T-helper 1 cell treated with Interleukin-12 subunit alpha and Interleukin-12 subunit beta and Interleukin-4 antibody, amounts not matched to agents 30 μg/mL and 1 μg/mL, for 36 hours (primary cell): ENCODE measurements at regions not wholly inside any gene's neighbourhood (a gene's known extent, or its start where the extent isn't known, plus 50 kb on each side); places are given as distances from the start of the nearest gene placed in this dataset.

Experiments
- H3K27ac Mint-ChIP-seq: one replicate; pipeline ENCODE4 v1.8.0; 2021; ENCODE audit warnings: mild to moderate bottlenecking, mixed read lengths
- H3K27me3 Mint-ChIP-seq: one replicate; pipeline ENCODE4 v1.8.0; 2021; ENCODE audit warnings: low read depth, mixed read lengths
- H3K36me3 Mint-ChIP-seq: one replicate; pipeline ENCODE4 v1.8.0; 2021; ENCODE audit warnings: low read depth, mixed read lengths
- H3K4me1 Mint-ChIP-seq: one replicate; pipeline ENCODE4 v1.8.0; 2021; ENCODE audit warnings: low read depth, mixed read lengths
- H3K4me3 Mint-ChIP-seq: one replicate; pipeline ENCODE4 v1.8.0; 2021; ENCODE audit warnings: mild to moderate bottlenecking, moderate library complexity, mixed read lengths
- H3K9me3 Mint-ChIP-seq: one replicate; pipeline ENCODE4 v1.8.0; 2021; ENCODE audit warnings: mixed read lengths

GRCh38 chr2:183359867-183360266 is 235.6 kb downstream of the NUP35 start:
- no peaks in the 10 kb centered on the region for H3K4me1 Mint-ChIP-seq
- H3K9me3 Mint-ChIP-seq: no peaks in the 10 kb centered on the region
- no peak overlapping the region for H3K27ac Mint-ChIP-seq
- no peaks in the 10 kb centered on the region for H3K27me3 Mint-ChIP-seq
- no peaks in the 10 kb centered on the region for H3K36me3 Mint-ChIP-seq
- no peak overlapping the region for H3K4me3 Mint-ChIP-seq

- Mint-ChIP-seq H3K36me3 (no peaks in the 10 kb centered on the region), H3K9me3 (peaks cover 3% of the 10 kb centered on the region), H3K27ac (no peak overlapping the region), H3K4me3 (no peak overlapping the region), H3K27me3 (no peaks in the 10 kb centered on the region), H3K4me1 (peaks cover 3% of the 10 kb centered on the region)
Measured at GRCh38 chr2:183371545-183371944, 247.3 kb downstream of the NUP35 start.

GRCh38 chr2:183375821-183376220 is 251.6 kb downstream of the NUP35 start:
- no peaks in the 10 kb centered on the region for H3K9me3 Mint-ChIP-seq
- H3K36me3 Mint-ChIP-seq: no peaks in the 10 kb centered on the region
- no peak overlapping the region for H3K27ac Mint-ChIP-seq
- no peak overlapping the region for H3K4me3 Mint-ChIP-seq
- peaks cover 3% of the 10 kb centered on the region for H3K4me1 Mint-ChIP-seq
- no peaks in the 10 kb centered on the region for H3K27me3 Mint-ChIP-seq

- Mint-ChIP-seq H3K27me3 (no peaks in the 10 kb centered on the region), H3K4me1 (no peaks in the 10 kb centered on the region), H3K36me3 (no peaks in the 10 kb centered on the region), H3K9me3 (peaks cover 10% of the 10 kb centered on the region), H3K27ac (no peak overlapping the region), H3K4me3 (no peak overlapping the region)
Measured at GRCh38 chr2:183383854-183384253, 259.6 kb downstream of the NUP35 start.

DNA sequence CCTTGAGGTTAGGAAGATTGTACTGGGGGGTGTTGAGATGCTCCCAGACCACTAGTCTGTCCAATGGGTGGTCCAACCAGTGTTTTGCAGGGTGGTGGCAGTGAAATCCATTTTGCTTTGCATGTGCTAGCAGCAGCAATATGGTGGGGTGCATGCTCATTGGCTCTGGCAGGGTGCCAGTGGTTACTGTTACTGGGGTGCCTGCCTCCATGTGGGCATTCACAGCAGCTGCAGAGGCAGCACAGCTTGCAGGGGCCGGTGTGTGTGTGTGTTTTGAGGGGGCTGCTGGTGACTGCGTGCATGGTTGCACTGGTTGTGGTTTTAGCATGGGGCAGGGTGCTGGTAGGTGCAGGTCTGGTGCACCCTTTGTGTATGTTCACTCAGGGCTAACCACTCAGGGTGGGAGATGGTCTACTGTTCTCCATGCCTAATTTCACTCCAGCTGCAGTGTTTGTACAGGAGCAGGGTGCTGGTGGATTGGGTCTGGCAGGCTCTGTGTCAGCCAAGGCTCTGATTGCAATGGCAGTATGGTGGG is 265.4 kb downstream of the NUP35 start:
- H3K4me3 Mint-ChIP-seq: no peak overlapping the region
- no peak overlapping the region for H3K27ac Mint-ChIP-seq
- H3K27me3 Mint-ChIP-seq: no peaks in the 10 kb centered on the region
- no peaks in the 10 kb centered on the region for H3K4me1 Mint-ChIP-seq
- H3K36me3 Mint-ChIP-seq: no peaks in the 10 kb centered on the region
- H3K9me3 Mint-ChIP-seq: peaks cover 24% of the 10 kb centered on the region

- H3K27ac Mint-ChIP-seq: no peak overlapping the region
- no peaks in the 10 kb centered on the region for H3K4me1 Mint-ChIP-seq
- H3K9me3 Mint-ChIP-seq: peaks cover 24% of the 10 kb centered on the region
- no peaks in the 10 kb centered on the region for H3K27me3 Mint-ChIP-seq
- H3K4me3 Mint-ChIP-seq: no peak overlapping the region
- no peaks in the 10 kb centered on the region for H3K36me3 Mint-ChIP-seq
Measured at GRCh38 chr2:183390109-183390508, 265.9 kb downstream of the NUP35 start.

DNA sequence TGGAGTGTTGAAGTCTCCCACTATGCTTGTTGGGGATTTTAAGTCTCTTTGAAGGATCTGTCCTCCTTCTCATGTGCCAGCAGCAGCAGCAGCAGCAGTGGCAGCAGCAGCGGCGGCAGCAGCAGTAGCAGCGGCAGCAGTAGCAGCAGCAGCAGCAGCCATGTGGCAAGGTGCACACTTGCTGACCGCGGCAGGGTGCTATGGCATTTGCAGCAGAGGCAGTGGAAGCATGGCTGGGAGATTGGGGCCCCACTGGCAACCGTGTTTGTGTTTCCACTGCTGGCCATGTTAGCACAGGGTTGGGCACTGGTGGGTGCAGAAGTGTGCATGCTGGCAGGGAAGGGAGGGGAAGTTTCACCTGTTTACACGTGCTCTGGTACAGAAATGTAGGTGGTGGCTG is 280.1 kb downstream of the NUP35 start:
- Mint-ChIP-seq H3K4me1 (no peaks in the 10 kb centered on the region), H3K27ac (no peak overlapping the region), H3K36me3 (no peaks in the 10 kb centered on the region), H3K9me3 (peaks cover 10% of the 10 kb centered on the region), H3K4me3 (no peak overlapping the region), H3K27me3 (no peaks in the 10 kb centered on the region)

GRCh38 chr2:183408562-183408961 is 284.3 kb downstream of the NUP35 start:
- peaks cover 8% of the 10 kb centered on the region for H3K9me3 Mint-ChIP-seq
- no peaks in the 10 kb centered on the region for H3K36me3 Mint-ChIP-seq
- H3K27me3 Mint-ChIP-seq: no peaks in the 10 kb centered on the region
- H3K27ac Mint-ChIP-seq: no peak overlapping the region
- no peaks in the 10 kb centered on the region for H3K4me1 Mint-ChIP-seq
- no peak overlapping the region for H3K4me3 Mint-ChIP-seq

DNA sequence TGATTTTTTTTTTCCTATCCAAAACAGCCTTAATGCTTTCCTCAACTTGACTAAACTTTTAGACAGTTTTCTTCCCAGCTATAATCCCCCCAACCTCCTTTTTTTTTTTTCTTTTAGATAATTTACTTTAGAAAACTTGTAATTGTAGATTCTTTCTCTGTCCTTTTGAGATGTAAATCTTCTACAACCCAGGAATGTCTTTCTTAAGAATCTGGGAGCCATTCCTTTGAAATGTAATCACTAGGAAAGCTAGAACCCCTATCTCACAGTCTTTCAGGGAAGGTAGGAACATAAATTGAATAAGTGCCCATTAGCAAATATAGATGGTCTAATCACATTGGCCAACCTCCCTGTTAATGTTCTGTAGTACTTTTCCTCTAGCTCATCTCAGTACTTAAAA is 285.4 kb downstream of the NUP35 start:
- no peak overlapping the region for H3K4me3 Mint-ChIP-seq
- H3K9me3 Mint-ChIP-seq: no peaks in the 10 kb centered on the region
- no peaks in the 10 kb centered on the region for H3K36me3 Mint-ChIP-seq
- H3K4me1 Mint-ChIP-seq: no peaks in the 10 kb centered on the region
- no peak overlapping the region for H3K27ac Mint-ChIP-seq
- no peaks in the 10 kb centered on the region for H3K27me3 Mint-ChIP-seq

DNA sequence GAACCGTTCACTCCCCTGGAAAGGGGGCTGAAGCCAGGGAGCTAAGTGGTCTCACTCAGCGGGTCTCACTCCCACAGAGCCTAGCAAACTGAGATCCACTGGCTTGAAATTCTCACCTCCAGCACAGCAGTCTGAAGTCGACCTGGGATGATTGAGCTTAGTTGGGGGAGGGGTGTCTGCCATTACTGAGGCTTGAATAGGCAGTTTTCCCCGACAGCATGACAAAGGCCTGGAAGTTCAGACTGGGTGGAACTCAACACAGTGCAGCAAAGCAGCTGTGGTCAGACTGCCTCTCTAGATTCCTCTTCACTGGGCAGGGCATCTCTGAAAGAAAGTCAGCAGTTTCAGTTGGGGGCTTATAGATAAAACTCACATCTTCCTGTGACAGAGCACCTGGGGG is 292.5 kb downstream of the NUP35 start:
- Mint-ChIP-seq H3K27ac (no peak overlapping the region), H3K36me3 (no peaks in the 10 kb centered on the region), H3K27me3 (no peaks in the 10 kb centered on the region), H3K9me3 (no peaks in the 10 kb centered on the region), H3K4me3 (no peak overlapping the region), H3K4me1 (no peaks in the 10 kb centered on the region)

- Mint-ChIP-seq H3K9me3 (peaks cover 10% of the 10 kb centered on the region), H3K27me3 (no peaks in the 10 kb centered on the region), H3K4me3 (no peak overlapping the region), H3K36me3 (no peaks in the 10 kb centered on the region), H3K4me1 (no peaks in the 10 kb centered on the region), H3K27ac (no peak overlapping the region)
Measured at GRCh38 chr2:183426825-183427224, 302.6 kb downstream of the NUP35 start.

DNA sequence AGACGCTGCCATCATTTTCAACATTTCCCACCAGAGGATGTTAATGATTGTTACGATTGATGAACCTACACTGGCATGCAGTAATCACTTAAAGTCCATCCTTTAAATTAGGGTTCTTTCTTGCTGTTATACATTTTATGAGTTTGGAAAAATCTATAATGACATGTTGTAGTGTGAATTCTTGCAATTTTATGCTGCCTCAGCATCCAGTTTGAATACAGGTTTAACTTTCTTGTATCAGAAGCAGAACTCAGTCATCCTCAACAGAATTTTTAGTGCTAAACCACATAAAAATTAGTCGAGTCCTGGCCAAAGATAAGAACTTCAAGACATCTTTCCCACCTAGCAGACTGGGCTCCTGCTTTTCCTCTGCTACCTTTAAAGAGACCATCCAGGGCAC is 303.3 kb downstream of the NUP35 start:
- peaks cover 10% of the 10 kb centered on the region for H3K9me3 Mint-ChIP-seq
- no peaks in the 10 kb centered on the region for H3K36me3 Mint-ChIP-seq
- no peak overlapping the region for H3K27ac Mint-ChIP-seq
- no peaks in the 10 kb centered on the region for H3K27me3 Mint-ChIP-seq
- H3K4me1 Mint-ChIP-seq: no peaks in the 10 kb centered on the region
- no peak overlapping the region for H3K4me3 Mint-ChIP-seq

- H3K4me1 Mint-ChIP-seq: no peaks in the 10 kb centered on the region
- no peak overlapping the region for H3K4me3 Mint-ChIP-seq
- H3K9me3 Mint-ChIP-seq: peaks cover 10% of the 10 kb centered on the region
- H3K27ac Mint-ChIP-seq: no peak overlapping the region
- H3K27me3 Mint-ChIP-seq: no peaks in the 10 kb centered on the region
- no peaks in the 10 kb centered on the region for H3K36me3 Mint-ChIP-seq
Measured at GRCh38 chr2:183428881-183429280, 304.6 kb downstream of the NUP35 start.

- Mint-ChIP-seq H3K9me3 (peaks cover 3% of the 10 kb centered on the region), H3K4me3 (no peak overlapping the region)
Measured at GRCh38 chr2:183438541-183438940, 314.3 kb downstream of the NUP35 start.

GRCh38 chr2:183455056-183455455 is 330.8 kb downstream of the NUP35 start:
- no peaks in the 10 kb centered on the region for H3K27me3 Mint-ChIP-seq
- H3K27ac Mint-ChIP-seq: no peak overlapping the region
- no peak overlapping the region for H3K4me3 Mint-ChIP-seq
- no peaks in the 10 kb centered on the region for H3K36me3 Mint-ChIP-seq
- peaks cover 16% of the 10 kb centered on the region for H3K9me3 Mint-ChIP-seq
- H3K4me1 Mint-ChIP-seq: no peaks in the 10 kb centered on the region

More at GRCh38 chr2:183438541-183438940, 314.3 kb downstream of the NUP35 start:
- Mint-ChIP-seq H3K4me1 (no peaks in the 10 kb centered on the region), H3K27ac (no peak overlapping the region), H3K36me3 (no peaks in the 10 kb centered on the region), H3K27me3 (no peaks in the 10 kb centered on the region)

DNA sequence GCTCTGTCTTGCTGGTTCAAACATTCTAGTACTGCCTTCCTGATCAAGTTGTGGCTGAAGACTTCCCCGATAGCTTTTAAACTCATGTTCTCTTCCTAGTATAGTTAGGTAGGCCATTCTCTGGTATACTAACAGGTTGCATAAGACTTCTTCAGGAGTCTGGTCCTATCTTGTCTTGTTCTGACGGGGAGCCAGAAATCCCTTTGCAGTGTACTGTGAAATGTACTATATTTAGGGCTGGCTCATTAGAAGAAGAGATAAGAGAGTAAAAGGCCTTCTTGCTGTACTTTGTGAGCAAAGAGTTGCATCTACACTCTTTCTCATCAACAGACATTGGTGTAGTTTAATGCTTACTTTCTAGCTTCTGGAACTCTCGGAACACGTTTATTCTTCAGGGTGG is 331.9 kb downstream of the NUP35 start:
- Mint-ChIP-seq H3K4me1 (no peaks in the 10 kb centered on the region), H3K27ac (no peak overlapping the region), H3K4me3 (no peak overlapping the region), H3K9me3 (peaks cover 14% of the 10 kb centered on the region), H3K36me3 (no peaks in the 10 kb centered on the region), H3K27me3 (no peaks in the 10 kb centered on the region)
